ENCODE measurements at regions not wholly inside any gene's neighbourhood (a gene's known extent, or its start where the extent isn't known, plus 50 kb on each side); places are given as distances from the start of the nearest gene placed in this dataset.

DNA sequence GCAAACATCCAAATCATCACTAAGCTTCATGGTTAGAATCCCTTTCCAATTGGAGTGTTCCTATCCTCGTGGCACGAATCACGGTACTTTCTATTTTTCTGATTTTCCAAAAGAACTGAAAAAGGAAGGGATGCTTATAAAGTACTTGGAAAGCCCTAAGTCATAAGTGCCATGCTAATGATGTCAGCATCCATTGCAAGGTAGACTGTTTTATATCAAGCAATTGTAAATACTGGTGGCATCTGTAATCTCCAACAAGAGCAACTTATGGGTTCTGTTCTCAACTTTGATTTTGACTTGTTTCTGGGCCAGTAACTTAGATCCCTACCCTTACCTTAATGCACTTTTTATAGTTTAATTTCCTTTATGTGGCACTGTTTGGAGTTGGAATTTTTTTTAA, 619.5 kb downstream of the BCL11A start:
- Histone ChIP-seq H3K9me3 (ENCODE audit: control insufficient read depth, insufficient read depth, low read depth, low read length) (no peaks in the 10 kb centered on the region), H3K36me3 (ENCODE audit: control insufficient read depth, insufficient read depth, low read length) (no peaks in the 10 kb centered on the region), H3K4me1 (ENCODE audit: control insufficient read depth, insufficient read depth, low read length) (no peaks in the 10 kb centered on the region), H3K27me3 (ENCODE audit: control insufficient read depth, insufficient read depth, low read length) (no peaks in the 10 kb centered on the region), H3K27ac (ENCODE audit: low read length) (no peak overlapping the region), H3K4me3 (ENCODE audit: low read depth in 2 of 2, low read length in 2 of 2) (no peak overlapping the region)
- CTCF ChIA-PET, result no interaction called here
- DNase-seq (ENCODE audit: low read depth, low spot score) (no peak), ATAC-seq (no peak)
- intact Hi-C loops (cut with micrococcal nuclease; ENCODE audit: unreplicated experiment), result no loop called here
- TF ChIP-seq, protein P1, sequence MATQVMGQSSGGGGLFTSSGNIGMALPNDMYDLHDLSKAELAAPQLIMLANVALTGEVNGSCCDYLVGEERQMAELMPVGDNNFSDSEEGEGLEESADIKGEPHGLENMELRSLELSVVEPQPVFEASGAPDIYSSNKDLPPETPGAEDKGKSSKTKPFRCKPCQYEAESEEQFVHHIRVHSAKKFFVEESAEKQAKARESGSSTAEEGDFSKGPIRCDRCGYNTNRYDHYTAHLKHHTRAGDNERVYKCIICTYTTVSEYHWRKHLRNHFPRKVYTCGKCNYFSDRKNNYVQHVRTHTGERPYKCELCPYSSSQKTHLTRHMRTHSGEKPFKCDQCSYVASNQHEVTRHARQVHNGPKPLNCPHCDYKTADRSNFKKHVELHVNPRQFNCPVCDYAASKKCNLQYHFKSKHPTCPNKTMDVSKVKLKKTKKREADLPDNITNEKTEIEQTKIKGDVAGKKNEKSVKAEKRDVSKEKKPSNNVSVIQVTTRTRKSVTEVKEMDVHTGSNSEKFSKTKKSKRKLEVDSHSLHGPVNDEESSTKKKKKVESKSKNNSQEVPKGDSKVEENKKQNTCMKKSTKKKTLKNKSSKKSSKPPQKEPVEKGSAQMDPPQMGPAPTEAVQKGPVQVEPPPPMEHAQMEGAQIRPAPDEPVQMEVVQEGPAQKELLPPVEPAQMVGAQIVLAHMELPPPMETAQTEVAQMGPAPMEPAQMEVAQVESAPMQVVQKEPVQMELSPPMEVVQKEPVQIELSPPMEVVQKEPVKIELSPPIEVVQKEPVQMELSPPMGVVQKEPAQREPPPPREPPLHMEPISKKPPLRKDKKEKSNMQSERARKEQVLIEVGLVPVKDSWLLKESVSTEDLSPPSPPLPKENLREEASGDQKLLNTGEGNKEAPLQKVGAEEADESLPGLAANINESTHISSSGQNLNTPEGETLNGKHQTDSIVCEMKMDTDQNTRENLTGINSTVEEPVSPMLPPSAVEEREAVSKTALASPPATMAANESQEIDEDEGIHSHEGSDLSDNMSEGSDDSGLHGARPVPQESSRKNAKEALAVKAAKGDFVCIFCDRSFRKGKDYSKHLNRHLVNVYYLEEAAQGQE (IDR thresholded peaks at IDR 0.05; ENCODE audit: insufficient read depth in 1 of 2, low read depth in 2 of 2, low read length in 1 of 2), result no peak
- no peak for TF ChIP-seq POLR2AphosphoS5 (IDR thresholded peaks at IDR 0.05; ENCODE audit: low read depth, low read length)
- POLR2A ChIA-PET, result no interaction called here
- BruUV-seq (replicated peaks), result no TSS peak
- in situ Hi-C loops (cut with HindIII; ENCODE audit: low pct_unique_long_range_greater_than_20kb, low sequenced_read_pairs), result no loop called here

DNA sequence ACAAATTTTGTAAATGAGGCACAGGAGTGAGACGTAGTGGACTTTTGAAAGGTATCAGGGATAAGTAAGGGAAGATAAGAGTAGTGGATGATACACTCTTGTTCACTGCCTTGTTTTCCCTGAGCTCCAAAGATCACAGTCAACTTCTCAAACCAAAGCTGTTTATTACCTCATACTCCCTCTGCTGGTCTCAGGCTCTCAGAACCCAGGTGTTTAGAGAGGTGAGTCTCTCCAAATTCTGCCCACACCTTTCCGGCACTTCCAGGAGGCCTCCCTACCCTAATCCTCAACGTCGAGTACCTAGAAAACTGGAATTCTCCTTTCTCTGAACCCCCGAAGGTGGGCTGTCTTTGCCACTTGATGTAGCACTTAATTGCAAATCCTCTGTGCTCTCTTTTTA, 621.1 kb downstream of the BCL11A start:
- DNase-seq (ENCODE audit: low read depth, low spot score) (no peak), ATAC-seq (no peak)
- CTCF ChIA-PET, result no interaction called here
- no peak overlapping the region for H3K27ac ChIP-seq (ENCODE audit: low read length)
- no peak for TF ChIP-seq TCF7L2 (IDR thresholded peaks at IDR 0.05; ENCODE audit: low read depth, low read length)
- TF ChIP-seq, protein P2, sequence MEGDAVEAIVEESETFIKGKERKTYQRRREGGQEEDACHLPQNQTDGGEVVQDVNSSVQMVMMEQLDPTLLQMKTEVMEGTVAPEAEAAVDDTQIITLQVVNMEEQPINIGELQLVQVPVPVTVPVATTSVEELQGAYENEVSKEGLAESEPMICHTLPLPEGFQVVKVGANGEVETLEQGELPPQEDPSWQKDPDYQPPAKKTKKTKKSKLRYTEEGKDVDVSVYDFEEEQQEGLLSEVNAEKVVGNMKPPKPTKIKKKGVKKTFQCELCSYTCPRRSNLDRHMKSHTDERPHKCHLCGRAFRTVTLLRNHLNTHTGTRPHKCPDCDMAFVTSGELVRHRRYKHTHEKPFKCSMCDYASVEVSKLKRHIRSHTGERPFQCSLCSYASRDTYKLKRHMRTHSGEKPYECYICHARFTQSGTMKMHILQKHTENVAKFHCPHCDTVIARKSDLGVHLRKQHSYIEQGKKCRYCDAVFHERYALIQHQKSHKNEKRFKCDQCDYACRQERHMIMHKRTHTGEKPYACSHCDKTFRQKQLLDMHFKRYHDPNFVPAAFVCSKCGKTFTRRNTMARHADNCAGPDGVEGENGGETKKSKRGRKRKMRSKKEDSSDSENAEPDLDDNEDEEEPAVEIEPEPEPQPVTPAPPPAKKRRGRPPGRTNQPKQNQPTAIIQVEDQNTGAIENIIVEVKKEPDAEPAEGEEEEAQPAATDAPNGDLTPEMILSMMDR (IDR thresholded peaks at IDR 0.05), result peak; percentile 7
- H3K4me3 ChIP-seq (ENCODE audit: low read depth in 2 of 2, low read length in 2 of 2), result no peak overlapping the region
- in situ Hi-C loops (cut with HindIII; ENCODE audit: low pct_unique_long_range_greater_than_20kb, low sequenced_read_pairs), result no loop called here
- no peaks in the 10 kb centered on the region for H3K9me3 ChIP-seq (ENCODE audit: control insufficient read depth, insufficient read depth, low read depth, low read length)
- intact Hi-C loops (cut with micrococcal nuclease; ENCODE audit: unreplicated experiment), result no loop called here
- BruUV-seq (replicated peaks), result no TSS peak
- H3K27me3 ChIP-seq (ENCODE audit: control insufficient read depth, insufficient read depth, low read length), result no peaks in the 10 kb centered on the region
- no peaks in the 10 kb centered on the region for H3K4me1 ChIP-seq (ENCODE audit: control insufficient read depth, insufficient read depth, low read length)
- no peaks in the 10 kb centered on the region for H3K36me3 ChIP-seq (ENCODE audit: control insufficient read depth, insufficient read depth, low read length)
- POLR2A ChIA-PET, result no interaction called here

DNA sequence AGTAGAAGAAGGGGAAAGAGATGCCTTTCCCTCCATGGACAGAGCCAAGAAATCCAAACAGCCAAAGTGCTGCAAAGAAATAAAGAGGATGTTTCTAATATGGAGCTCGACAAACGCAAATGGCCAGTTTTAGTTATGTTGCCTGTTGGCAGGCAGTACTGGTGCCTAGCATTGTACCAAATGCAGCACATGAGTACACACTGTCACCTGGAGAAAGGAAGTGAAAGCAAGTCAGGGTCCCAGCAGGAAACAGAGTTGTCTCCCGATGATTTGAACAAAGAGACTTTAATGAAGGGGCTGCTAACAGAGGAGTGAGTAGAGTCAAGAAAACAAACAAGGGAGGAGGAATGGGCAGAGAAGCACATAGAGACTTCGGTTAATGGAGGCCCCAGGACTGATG, 623.0 kb downstream of the BCL11A start:
- TF ChIP-seq TCF7L2 (IDR thresholded peaks at IDR 0.05; ENCODE audit: low read depth, low read length) (no peak), POLR2AphosphoS5 (IDR thresholded peaks at IDR 0.05; ENCODE audit: low read depth, low read length) (no peak), SIN3A (IDR thresholded peaks at IDR 0.05; ENCODE audit: borderline replicate concordance, insufficient read depth, low read depth, low read length) (no peak)
- TF ChIP-seq, protein P1 (IDR thresholded peaks at IDR 0.05; ENCODE audit: insufficient read depth in 1 of 2, low read depth in 2 of 2, low read length in 1 of 2), result no peak
- TF ChIP-seq, protein P2 (IDR thresholded peaks at IDR 0.05), result no peak
- intact Hi-C loops (cut with micrococcal nuclease; ENCODE audit: unreplicated experiment) (no loop called here), in situ Hi-C loops (cut with HindIII; ENCODE audit: low pct_unique_long_range_greater_than_20kb, low sequenced_read_pairs) (no loop called here)
- no TSS peak for BruUV-seq (replicated peaks)
- Histone ChIP-seq H3K27me3 (ENCODE audit: control insufficient read depth, insufficient read depth, low read length) (no peaks in the 10 kb centered on the region), H3K27ac (ENCODE audit: low read length) (no peak overlapping the region), H3K4me3 (ENCODE audit: low read depth in 2 of 2, low read length in 2 of 2) (no peak overlapping the region), H3K9me3 (ENCODE audit: control insufficient read depth, insufficient read depth, low read depth, low read length) (no peaks in the 10 kb centered on the region), H3K36me3 (ENCODE audit: control insufficient read depth, insufficient read depth, low read length) (no peaks in the 10 kb centered on the region), H3K4me1 (ENCODE audit: control insufficient read depth, insufficient read depth, low read length) (no peaks in the 10 kb centered on the region)
- ChIA-PET POLR2A (no interaction called here), CTCF (no interaction called here)
- DNase-seq (ENCODE audit: low read depth, low spot score) (no peak), ATAC-seq (no peak)
